NCI-H146 treated with DMSO at 0.1 percent for 48 hours (cell line): ENCODE measurements at regions not wholly inside any gene's neighbourhood (a gene's known extent, or its start where the extent isn't known, plus 50 kb on each side); places are given as distances from the start of the nearest gene placed in this dataset.
"Not testable (repeated sequence)": the region's sequence is repeated elsewhere in the genome, so short reads cannot be mapped to it uniquely, and the experiment has no call there.

Experiments
- DNase-seq: peaks from one replicate; lab custom pipeline; 2025; ENCODE audit not compliant: unreplicated experiment; lab: John Stamatoyannopoulos, UW

DNA sequence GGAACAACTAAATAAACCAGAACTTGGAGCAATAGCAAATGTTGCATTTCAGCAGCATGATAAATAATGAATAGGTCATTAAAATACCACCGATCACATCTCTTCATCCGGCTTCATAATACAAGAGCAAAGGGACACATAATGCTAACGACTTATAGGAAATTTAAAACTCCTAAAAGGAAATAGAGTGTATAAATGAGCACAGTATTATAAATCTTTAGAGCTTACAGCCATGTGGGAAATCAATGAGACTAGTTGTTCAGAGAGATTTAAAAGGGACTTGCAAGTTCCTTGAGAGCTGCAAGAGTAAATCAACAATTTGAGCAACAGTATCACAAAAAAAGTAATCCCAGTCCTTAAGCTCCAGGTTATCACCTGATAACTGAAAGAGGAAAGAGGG, 677.0 kb downstream of the PLOD2 start:
- DNase-seq, result no peak

DNA sequence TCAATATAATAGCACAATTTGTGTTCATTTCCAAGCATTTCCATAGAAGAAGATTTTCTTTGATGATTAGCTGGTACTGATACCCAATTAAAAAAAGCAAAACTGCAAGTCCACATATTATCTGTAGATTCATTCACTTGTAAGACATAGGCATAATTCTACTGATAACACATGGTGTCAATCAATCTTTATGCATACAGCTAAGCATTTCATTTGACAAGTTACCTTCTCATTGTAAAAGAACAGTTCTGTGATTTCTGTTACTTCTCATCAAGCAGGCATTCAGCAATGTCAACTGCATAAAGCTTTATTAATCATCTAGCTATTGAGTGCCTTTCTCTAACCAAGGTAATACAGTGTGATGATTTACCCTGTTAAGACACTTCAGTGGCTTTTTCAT, 672.0 kb downstream of the PLOD2 start:
- no peak for DNase-seq

DNA sequence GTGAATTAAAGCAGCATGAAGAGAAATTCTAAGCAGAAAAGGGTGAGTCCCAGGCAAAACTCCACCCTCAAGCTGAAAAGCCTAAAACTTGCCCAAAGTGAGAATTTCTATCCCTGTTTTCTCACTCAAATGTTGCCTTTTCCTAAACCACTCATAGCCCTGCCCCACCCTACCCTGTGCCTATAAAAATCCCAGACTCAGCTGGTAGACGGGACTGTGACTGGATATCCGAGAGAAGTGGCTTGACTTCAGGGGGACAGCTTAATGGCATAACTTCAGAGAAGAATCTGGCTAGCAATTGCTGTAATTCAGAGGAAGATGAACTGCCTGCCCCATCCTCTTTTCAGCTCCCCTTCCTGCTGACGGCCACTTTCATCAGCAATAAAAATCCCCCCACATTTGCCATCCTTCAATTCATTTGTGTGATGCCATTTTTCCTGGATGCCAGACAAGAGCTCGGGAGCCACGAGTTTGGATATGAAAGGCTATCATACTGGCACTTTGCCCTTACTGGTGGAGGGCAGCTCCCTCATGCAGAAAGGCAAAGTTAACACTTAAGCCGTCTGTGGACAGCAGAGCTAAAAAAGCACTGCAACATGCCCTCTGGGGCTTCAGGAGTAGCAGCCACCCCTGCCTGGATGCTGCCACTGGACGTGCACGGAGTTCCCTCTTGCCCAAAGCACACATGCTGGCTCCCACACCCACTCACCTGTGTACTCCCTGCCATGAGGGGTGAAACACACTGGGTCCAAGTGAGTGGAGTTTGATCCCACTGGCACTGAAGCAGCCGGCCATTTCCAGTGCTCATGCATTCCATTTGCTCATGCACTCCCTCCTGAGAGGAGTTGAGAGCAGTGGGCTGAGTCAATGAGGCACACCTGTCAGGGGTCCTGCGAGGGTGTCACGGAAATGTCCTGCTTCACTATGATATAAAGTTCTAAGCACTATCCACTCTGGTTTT, 670.6 kb downstream of the PLOD2 start:
- DNase-seq, result no peak

DNA sequence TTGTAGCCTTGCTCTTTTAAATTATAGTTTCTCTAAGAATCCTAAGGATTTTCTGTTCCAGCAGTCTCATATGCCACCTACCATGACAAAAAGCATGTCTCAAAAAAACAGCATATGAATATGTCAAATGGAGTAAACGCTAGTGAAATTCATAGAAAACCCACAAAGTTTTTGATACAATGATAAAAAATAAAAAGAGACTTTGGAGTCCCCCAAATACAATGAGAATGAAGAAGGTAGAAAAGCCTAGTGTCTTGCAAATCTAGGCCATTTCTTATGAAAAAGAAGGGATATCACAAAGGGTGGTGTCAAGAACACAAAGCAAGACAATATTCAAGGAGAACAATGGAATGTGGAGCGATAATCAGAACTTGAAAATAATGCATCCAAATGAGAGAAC, 668.5 kb downstream of the PLOD2 start:
- DNase-seq, result no peak

DNA sequence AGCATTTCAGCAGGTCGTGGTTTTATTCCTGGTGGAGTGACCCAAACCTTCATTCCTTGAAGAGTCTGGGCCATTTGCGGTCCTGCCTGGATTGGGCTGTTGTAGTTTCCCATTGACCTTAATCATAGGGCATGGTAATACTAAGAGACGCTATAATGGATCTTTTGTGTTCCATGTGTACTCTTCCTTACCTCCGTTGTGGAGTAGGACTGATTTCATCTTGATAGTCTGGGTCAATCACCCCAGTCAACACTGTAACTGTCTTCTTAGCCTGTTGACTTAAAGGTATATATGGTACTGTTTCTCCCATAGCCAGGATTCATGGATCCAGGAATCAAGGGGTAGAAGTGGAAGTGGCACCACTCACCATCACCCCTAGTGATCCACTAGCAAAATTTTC, 643.6 kb downstream of the PLOD2 start:
- DNase-seq, result not testable (repeated sequence)

DNA sequence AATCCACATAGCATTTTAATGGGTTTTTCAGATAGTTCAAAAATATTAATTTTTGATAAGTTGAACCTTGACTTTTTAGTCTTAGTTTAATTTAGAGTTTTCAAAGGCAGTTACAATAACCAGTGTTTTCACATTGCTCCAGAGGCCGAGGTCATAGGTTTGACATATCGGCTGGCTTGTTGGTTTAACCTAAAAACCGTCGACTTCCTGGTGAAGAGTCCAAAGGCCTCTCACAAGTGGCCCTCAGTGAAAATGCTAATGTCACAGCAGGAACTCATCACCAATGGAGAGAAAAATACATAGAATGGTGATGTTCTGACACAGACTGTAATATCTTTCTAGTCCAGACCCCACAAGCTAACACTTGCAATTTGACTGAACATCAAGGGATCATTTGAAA, 642.3 kb downstream of the PLOD2 start:
- peak; percentile 96 for DNase-seq

DNA sequence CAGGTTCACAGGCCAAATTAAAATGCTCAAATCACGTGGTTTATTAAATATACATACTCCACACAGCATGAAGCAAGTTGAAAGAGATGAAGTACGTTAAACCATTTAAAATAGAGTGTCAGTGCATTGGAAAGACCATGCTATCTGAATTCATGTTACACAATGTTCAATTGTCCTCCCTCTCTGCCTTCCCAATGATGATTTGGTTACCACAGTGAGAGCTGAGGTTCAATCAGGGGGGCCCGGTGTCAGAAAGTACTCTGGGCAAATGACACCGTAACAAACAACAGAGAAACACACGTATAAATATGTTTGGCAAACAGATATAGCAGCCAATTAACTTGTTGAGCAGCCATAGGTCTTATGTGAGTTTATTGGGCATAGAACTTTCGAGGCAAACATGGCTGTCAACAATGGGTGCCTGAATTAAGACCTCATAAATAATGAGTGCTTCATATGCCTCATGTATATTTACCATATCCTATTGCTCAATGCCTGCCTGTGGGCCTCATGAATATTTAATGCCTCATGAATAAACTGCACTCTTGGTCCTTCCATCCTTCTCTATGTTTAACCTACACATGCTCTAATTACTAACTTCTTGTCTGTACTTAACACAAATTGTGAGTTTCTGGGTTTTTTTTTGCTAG, 641.5 kb downstream of the PLOD2 start:
- peak; percentile 43 for DNase-seq

DNA sequence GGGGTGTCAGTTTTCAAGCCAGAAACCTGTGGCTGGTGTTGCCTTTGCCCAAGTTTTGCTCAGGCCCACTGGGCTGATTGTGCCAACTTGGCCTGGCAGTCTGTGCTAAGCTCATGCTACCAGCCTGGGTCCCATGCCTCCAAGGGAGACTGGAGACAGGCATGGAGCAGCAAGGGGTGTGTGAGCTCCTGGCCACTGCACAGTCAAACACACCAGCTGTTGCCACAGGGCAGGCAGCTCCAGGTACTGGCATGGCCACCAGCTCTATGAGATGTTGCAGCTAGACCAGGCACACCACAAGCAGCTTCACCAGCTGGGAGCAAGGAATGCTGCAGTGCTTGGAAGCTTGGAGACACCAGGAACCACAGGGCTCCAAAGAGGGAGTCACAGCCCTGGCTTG, 638.8 kb downstream of the PLOD2 start:
- DNase-seq, result no peak

DNA sequence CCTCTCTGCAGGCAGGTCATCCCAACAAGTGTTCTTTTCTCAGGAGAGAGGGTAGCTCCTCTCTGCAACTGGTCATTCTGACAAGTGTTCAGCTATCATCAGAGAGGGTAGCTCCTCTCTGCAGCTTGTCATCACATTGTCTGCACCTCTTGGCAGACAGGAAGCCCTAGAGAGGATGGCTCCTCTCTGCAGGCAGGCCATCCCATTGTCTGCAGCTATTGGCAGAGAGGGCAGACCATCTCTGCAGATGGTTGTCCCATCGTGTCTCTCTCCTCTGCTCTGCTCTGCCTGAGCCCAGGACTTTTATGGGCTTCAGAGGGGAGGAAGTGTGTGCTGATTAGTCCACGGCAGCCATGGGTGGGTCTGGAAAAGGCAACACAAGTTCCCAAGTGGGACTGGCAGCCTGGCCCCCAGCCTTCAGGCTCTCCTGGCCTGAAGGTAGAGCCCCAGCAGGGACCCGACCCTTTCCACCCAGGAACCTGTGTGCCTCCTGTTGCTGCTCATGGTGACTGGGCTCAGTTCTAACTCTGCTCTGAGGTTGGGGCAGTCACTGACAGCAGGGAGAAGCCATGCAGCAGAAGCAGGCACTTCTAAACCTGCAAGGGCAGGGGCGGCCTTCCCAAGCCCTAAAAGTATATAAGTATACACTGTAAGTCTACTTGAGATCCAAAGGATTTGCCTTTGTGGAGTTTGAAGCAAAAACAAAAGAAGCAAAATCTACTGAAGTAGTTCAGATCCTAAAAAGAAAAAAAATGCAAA, 637.9 kb downstream of the PLOD2 start:
- DNase-seq, result no peak

DNA sequence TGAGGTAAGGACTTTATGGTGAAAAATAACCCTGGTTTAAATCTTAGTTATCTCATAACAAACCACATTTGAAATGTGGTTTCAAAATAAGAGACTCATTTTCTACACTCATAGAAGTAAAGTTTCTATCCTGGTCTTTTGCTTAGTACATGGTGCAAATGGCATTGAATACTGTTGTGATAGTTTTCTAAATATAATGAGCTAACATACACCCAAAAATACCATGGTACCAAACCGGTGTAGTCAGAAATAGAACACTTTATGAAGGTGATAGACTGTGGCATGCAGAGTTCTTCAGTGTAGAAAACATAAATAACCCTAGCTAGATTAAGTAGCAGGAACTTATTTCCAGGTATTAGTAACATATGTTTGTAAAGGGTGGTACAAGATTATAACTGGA, 629.4 kb downstream of the PLOD2 start:
- no peak for DNase-seq

DNA sequence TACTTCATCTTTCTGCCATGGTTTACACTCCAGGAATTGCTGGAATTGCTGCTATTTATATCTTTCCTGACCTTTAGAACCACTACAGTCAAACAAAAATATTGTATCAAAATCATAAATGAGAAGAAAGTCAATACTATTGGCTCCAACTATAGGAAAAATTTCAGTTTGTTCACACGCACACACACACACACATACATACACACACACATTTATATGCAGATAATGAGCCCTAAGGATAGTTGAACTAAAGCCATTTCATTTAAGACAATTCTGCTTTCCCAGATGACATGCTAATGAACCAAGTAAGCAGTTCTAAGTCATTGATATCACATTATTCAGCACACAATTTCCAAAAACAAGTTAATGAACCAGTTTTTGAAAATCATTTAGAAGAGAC, 627.3 kb downstream of the PLOD2 start:
- DNase-seq, result no peak

DNA sequence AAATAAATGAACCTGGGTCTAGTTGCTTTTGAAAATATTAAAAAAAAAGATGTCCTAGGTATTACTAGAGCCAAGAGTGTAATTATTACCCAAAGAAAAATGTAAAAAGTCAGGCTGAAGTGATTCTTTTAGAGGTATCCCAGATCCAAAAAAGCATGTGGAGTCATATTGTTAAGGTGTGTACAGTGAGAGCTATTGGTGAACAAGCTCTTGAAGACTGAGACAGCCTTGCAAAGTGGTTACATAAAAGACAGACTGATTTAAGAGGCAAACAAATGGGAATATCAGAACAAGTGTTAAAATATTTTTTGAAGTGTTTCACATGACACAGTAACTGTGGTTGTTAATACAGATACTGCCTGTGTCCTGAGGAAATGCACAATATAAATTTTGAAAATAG, 624.5 kb downstream of the PLOD2 start:
- no peak for DNase-seq

DNA sequence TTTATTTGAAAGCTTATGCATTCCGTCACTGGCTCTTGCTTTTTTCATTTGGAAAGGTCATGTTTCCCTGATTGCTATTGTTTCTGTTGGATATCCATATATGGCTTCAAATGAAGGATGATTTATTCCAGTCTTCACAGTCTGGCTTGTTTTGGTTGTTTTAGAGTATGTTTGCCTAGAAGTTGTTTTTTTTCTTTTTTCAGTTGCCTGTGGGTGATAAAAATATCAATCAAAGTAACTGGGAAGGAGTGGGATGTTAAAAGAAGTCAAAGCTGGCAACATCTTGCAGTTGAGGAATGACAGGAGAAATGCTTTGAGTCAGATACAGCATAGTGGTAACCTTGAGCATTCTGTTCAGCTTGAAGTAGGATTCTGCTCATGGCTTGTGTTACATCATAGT, 610.5 kb downstream of the PLOD2 start:
- DNase-seq, result no peak

DNA sequence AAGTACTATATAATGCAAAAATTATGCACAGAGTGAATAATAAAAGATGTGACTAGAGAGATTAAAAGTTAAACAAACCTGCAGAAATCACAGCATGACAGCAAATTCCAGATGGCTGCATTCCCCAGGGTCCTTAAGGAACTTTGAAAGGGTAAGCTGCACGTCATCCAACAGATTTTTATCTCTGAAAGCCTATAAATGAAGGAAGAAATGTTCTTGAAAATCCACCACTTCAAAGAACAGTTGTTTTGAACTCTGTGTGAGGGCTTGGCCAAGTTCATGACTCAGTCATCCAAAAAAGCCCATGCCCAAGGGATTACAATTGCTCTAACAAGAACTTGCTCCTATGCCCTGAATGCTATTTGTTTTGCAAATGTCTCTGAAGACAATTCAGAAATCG, 603.6 kb downstream of the PLOD2 start:
- no peak for DNase-seq

DNA sequence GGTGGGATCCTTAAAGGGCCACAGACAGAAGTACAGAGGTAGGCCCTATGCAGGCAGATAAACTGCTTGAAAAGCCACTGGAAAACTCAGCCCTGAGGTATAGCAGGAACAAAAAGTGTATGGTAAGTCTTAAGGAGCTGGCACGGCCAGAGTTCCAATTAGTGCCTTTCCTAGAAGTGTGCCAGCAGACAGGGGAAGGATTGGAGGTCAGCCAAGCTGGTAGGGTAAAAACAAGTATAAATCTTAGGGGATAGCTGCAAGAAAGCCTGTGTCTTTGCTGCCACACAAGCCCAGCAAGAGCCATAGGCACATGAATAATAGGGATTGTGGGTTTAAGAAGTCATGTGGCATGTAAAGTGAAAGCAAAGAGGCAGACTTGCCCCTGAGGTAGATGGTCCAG, 582.5 kb downstream of the PLOD2 start:
- DNase-seq, result no peak

DNA sequence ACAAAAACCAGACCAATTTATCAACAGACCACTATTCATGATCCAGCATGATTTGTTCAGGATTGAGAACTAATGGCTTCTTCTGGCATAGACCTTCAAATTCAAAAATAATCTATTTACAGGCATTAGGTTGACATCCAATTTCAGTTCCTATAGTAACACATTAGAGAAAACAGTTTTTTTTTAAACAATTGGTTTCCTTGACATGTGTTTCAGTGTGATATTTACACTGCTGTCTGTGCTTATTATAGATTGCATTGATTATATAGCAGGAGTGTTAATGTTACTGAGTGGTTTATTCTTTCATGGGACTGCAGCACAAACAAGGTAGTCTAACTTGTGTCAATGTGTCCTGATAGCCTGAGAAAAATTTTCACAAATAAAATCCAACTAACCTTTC, 579.3 kb downstream of the PLOD2 start:
- DNase-seq, result no peak

DNA sequence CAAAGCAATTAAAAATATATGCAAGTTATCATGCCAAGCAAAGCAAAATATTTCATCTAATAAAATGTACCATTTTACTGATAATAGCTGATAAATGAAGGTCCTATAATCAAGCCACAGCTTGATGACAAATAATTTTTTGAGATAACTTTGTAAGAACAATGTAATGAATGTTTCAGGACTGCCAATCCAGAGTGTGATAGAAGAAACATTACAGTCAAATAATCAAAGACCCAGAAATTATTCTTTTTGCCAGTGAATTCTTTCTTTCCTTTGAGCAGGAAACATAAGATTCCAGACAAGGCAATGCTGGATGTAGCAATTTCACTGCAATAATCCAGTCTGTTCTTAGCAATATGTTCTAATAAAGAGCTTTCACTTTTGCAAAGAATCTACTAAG, 556.1 kb downstream of the PLOD2 start:
- DNase-seq, result no peak

DNA sequence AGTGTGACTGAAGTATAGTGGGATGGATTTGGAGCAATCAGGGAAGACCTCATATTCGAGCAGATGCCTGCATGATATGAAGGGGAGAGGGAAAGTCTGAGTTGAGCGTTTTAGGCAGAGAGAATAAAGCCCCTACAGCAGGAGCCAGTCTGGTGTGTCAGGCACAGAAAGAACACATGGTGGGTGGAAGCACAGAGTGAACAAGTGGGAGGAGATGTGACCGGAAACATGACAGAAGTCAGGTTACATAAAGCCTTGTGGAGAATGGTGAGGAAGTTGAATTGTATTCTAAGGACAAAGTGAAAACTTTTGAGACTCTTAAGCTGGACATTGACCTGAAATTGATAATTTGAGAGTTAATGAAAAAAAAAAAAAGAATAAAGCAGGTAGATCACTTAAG, 541.0 kb downstream of the PLOD2 start:
- no peak for DNase-seq

DNA sequence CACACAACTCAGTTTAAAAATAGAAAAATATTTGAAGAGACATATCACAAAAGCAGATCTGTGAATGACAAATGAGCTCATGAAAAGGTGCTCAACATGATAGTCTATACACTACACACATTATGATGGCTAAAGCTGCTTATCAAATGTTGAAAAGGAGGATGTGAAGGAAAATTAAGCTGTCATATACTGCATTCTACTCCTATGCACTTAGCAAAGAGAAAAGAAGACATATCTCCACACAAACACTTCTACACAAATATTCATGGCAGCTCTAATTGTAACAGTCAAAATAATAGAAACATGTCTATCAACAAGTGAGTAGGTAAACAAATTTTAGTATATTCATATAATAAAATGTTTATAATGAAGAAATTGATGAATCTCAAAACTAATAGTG, 540.5 kb downstream of the PLOD2 start:
- no peak for DNase-seq

DNA sequence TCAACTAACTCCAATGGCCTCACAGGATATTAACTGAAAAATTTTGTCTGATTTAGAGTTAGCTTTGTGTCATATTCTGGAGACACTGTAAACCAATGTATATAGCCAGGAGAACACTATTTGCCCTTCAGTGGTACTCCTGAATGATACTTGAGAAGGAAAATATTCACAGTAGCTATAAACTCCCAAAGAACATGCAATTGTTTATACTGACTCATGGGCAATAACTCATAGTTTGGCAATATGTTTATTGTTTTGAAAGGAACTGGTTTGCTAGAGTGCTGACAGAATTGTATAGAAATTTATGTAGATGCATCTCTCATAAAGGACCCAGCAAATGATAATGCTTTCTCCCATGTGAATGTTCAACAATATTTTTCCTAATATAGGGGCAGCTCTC, 537.6 kb downstream of the PLOD2 start:
- no peak for DNase-seq

DNA sequence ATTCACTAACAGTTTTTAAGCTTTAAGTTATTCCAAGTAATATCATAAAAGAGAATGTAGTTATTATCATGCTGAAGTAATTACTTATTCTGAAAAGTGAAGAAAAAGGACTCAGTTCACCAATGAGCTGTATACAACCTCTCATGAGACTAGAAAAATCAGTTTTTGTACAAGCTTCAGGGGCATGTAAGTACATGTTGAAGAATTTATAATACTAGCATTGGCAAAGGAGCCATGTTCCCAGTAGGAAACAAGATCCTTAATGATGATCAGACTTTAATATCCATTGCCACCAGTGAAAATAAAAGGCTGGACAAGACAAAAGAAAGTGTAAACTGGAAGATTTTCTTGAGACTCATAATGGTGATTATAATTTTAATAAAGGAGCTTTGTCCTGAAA, 532.8 kb downstream of the PLOD2 start:
- DNase-seq, result no peak

DNA sequence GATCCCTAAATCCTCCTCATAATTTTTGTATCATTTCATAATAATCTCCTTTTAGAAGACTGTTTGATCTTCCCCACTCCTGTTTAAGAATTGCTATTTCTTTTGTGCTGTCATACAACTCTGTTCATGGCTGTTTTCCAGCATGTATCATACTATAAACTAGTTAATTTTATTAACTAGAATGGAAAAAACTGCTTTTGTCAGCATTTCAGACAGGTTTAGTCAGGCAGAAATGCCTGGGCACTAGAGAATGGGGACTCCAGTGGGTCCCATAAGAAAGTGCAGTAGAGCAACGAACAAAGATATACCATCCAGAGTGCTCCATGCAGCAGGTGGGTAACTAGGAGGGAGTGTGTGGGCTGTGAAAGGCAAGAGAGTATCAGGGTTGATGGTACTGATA, 523.9 kb downstream of the PLOD2 start:
- no peak for DNase-seq
